HG02610 (cell line): ENCODE measurements at regions not wholly inside any gene's neighbourhood (a gene's known extent, or its start where the extent isn't known, plus 50 kb on each side); places are given as distances from the start of the nearest gene placed in this dataset.

Experiments
- ATAC-seq: cut with Tn5 transposase; IDR thresholded peaks from one replicate; pipeline ENCODE4 v1.9.1; 2021; ENCODE audit warnings: mild to moderate bottlenecking, moderate library complexity; ENCODE audit not compliant: unreplicated experiment

- no peak for ATAC-seq
Measured at GRCh38 chr1:8147956-8148355, 121.8 kb upstream of the ERRFI1 start.

- no peak for ATAC-seq
Measured at GRCh38 chr1:8146257-8146855, 120.2 kb upstream of the ERRFI1 start.

- no peak for ATAC-seq
Measured at GRCh38 chr1:8145545-8146202, 119.6 kb upstream of the ERRFI1 start.

- no peak for ATAC-seq
Measured at GRCh38 chr1:8144323-8144722, 118.2 kb upstream of the ERRFI1 start.

GRCh38 chr1:8142955-8143629 is 117.0 kb upstream of the ERRFI1 start:
- ATAC-seq = no peak

GRCh38 chr1:8139941-8140340 is 113.8 kb upstream of the ERRFI1 start:
- ATAC-seq = no peak

- ATAC-seq = no peak
Measured at GRCh38 chr1:8139383-8139782, 113.3 kb upstream of the ERRFI1 start.

- ATAC-seq = no peak
Measured at GRCh38 chr1:8138673-8139072, 112.6 kb upstream of the ERRFI1 start.

GRCh38 chr1:8137481-8138244 is 111.6 kb upstream of the ERRFI1 start:
- no peak for ATAC-seq

- no peak for ATAC-seq
Measured at GRCh38 chr1:8136766-8137165, 110.7 kb upstream of the ERRFI1 start.

GRCh38 chr1:8135250-8135649 is 109.1 kb upstream of the ERRFI1 start:
- no peak for ATAC-seq

- ATAC-seq = no peak
Measured at GRCh38 chr1:8134546-8135235, 108.6 kb upstream of the ERRFI1 start.

- ATAC-seq = no peak
Measured at GRCh38 chr1:8133657-8134430, 107.7 kb upstream of the ERRFI1 start.

- no peak for ATAC-seq
Measured at GRCh38 chr1:8133190-8133589, 107.1 kb upstream of the ERRFI1 start.

- no peak for ATAC-seq
Measured at GRCh38 chr1:8127171-8127641, 101.1 kb upstream of the ERRFI1 start.

GRCh38 chr1:8122477-8123407 is 96.6 kb upstream of the ERRFI1 start:
- no peak for ATAC-seq

- no peak for ATAC-seq
Measured at GRCh38 chr1:8122160-8122476, 96.0 kb upstream of the ERRFI1 start.

- no peak for ATAC-seq
Measured at GRCh38 chr1:8121261-8122159, 95.4 kb upstream of the ERRFI1 start.
